ENCODE measurements at regions not wholly inside any gene's neighbourhood (a gene's known extent, or its start where the extent isn't known, plus 50 kb on each side); places are given as distances from the start of the nearest gene placed in this dataset.

GRCh38 chr2:149719695-149720094 is 132.1 kb upstream of the MMADHC start (continued):
- TF ChIP-seq ZBTB33 (IDR thresholded peaks at IDR 0.05; ENCODE audit: borderline replicate concordance, low read depth) (no peak), TCF12 (IDR thresholded peaks at IDR 0.05) (no peak)

- no peak for TF ChIP-seq CTCF (IDR thresholded peaks at IDR 0.05)
- TF ChIP-seq, protein P1, sequence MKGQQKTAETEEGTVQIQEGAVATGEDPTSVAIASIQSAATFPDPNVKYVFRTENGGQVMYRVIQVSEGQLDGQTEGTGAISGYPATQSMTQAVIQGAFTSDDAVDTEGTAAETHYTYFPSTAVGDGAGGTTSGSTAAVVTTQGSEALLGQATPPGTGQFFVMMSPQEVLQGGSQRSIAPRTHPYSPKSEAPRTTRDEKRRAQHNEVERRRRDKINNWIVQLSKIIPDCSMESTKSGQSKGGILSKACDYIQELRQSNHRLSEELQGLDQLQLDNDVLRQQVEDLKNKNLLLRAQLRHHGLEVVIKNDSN (IDR thresholded peaks at IDR 0.05; ENCODE audit: borderline replicate concordance, low read depth), result no peak
- TF ChIP-seq EP300 (IDR thresholded peaks at IDR 0.05; ENCODE audit: borderline replicate concordance in 1 of 2, low read depth in 1 of 2, low read length in 1 of 2), result no peak
- TF ChIP-seq CHD2 (IDR thresholded peaks at IDR 0.05; ENCODE audit: low read length, partially characterized antibody), result no peak
- TF ChIP-seq GABPA (IDR thresholded peaks at IDR 0.05; ENCODE audit: low read depth), result no peak
- no peak for TF ChIP-seq SMC3 (IDR thresholded peaks at IDR 0.05; ENCODE audit: low read depth, low read length)
- TF ChIP-seq, protein P2, sequence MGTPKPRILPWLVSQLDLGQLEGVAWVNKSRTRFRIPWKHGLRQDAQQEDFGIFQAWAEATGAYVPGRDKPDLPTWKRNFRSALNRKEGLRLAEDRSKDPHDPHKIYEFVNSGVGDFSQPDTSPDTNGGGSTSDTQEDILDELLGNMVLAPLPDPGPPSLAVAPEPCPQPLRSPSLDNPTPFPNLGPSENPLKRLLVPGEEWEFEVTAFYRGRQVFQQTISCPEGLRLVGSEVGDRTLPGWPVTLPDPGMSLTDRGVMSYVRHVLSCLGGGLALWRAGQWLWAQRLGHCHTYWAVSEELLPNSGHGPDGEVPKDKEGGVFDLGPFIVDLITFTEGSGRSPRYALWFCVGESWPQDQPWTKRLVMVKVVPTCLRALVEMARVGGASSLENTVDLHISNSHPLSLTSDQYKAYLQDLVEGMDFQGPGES (IDR thresholded peaks at IDR 0.05; ENCODE audit: low read depth, low read length), result no peak
- TF ChIP-seq TAF1 (IDR thresholded peaks at IDR 0.05; ENCODE audit: borderline replicate concordance, low read depth, low read length), result no peak
- Histone ChIP-seq H3F3A (replicated peaks; ENCODE audit: insufficient read depth) (no peaks in the 10 kb centered on the region), H3K27me3 (ENCODE audit: insufficient read depth) (no peaks in the 10 kb centered on the region), H3K9me2 (no peaks in the 10 kb centered on the region), H2AFZ (ENCODE audit: low read depth) (no peak overlapping the region), H4K20me1 (ENCODE audit: insufficient read depth) (no peaks in the 10 kb centered on the region), H3K4me3 (ENCODE audit: low read depth in 2 of 2, low read length in 1 of 2) (no peak overlapping the region), H3K9me3 (no peaks in the 10 kb centered on the region), H3K9ac (no peak overlapping the region), H3K79me2 (ENCODE audit: insufficient read depth) (no peaks in the 10 kb centered on the region), H3K36me3 (replicated peaks in 1 of 2; ENCODE audit: control insufficient read depth in 1 of 2, insufficient read depth in 2 of 2, low read length in 1 of 2) (no peaks in the 10 kb centered on the region), H3K27ac (ENCODE audit: low read depth in 2 of 2, low read length in 1 of 2) (no peak overlapping the region), H3K4me2 (no peak overlapping the region), H3K4me1 (ENCODE audit: control insufficient read depth in 1 of 2, insufficient read depth in 2 of 2, low read depth in 1 of 2, low read length in 1 of 2) (peaks cover 0 to 5% of the 10 kb centered on the region in 2 experiments; a peak in 1 of 4 replicates)
- WGBS (ENCODE audit: low lambda C conversion rate), result 87% methylated on average over 6 of the region's 6 CpGs
- POLR2A ChIA-PET, result no interaction called here
- no peak for DNase-seq
- CTCF ChIA-PET, result interaction anchor here (0.7 to 1.7 kb wide), 5 partner anchors 10 to 1522 kb away, joined by 3 to 4 read pairs (median 3); no protein-coding TSS in a partner anchor
Measured at GRCh38 chr2:149716687-149717086, 129.1 kb upstream of the MMADHC start.
